ENCODE measurements at regions not wholly inside any gene's neighbourhood (a gene's known extent, or its start where the extent isn't known, plus 50 kb on each side); places are given as distances from the start of the nearest gene placed in this dataset.

- Histone ChIP-seq H3K9me3 (no peaks in the 10 kb centered on the region), H3K4me3 (no peak overlapping the region), H3K27ac (no peak overlapping the region), H3K4me1 (no peaks in the 10 kb centered on the region), H3K36me3 (no peaks in the 10 kb centered on the region), H3K27me3 (no peaks in the 10 kb centered on the region)
- TF ChIP-seq POLR2A (IDR thresholded peaks at IDR 0.05) = no peak
- TF ChIP-seq EP300 (IDR thresholded peaks at IDR 0.05; ENCODE audit: low read depth) = no peak
- in situ Hi-C loops (cut with MboI; ENCODE audit: low pct_ligation_motif_present in 1 of 4, low pct_unique_long_range_greater_than_20kb in 1 of 4, low sequenced_read_pairs in 3 of 4) = no loop called here
- intact Hi-C loops (cut with DNase I; ENCODE audit: low total_unique reads) = no loop called here
- no peak for DNase-seq
- WGBS, 2 donors (ENCODE audit: low coverage in 1 of 2) = 68 to 85% methylated on average over 3 to 12 of the region's 12 CpGs
Observed at GRCh38 chr6:14630016-14630415, 512.4 kb downstream of the CD83 start.

- H3K36me3 ChIP-seq = no peaks in the 10 kb centered on the region
- H3K27ac ChIP-seq = no peak overlapping the region
- peaks cover 0 to 4% (median under 1%) of the 10 kb centered on the region in 4 donors for H3K4me1 ChIP-seq
- in situ Hi-C loops (cut with MboI; ENCODE audit: low pct_ligation_motif_present in 1 of 4, low pct_unique_long_range_greater_than_20kb in 1 of 4, low sequenced_read_pairs in 3 of 4) = no loop called here
- no peak for TF ChIP-seq EP300 (IDR thresholded peaks at IDR 0.05; ENCODE audit: low read depth)
- no peak for TF ChIP-seq CTCF (IDR thresholded peaks at IDR 0.05)
- no peak for TF ChIP-seq POLR2AphosphoS5 (IDR thresholded peaks at IDR 0.05)
- TF ChIP-seq POLR2A (IDR thresholded peaks at IDR 0.05) = no peak
- no peaks in the 10 kb centered on the region for H3K27me3 ChIP-seq
- no peaks in the 10 kb centered on the region for H3K9me3 ChIP-seq
- 83 to 100% methylated on average over 1 to 3 of the region's 3 CpGs for WGBS, 2 donors (ENCODE audit: low coverage in 1 of 2)
- no peak overlapping the region for H3K4me3 ChIP-seq
- no peak for DNase-seq
- intact Hi-C loops (cut with DNase I; ENCODE audit: low total_unique reads) = no loop called here
Observed at GRCh38 chr6:14633479-14633878, 515.9 kb downstream of the CD83 start.

- no peak for DNase-seq
- peaks cover 6 to 10% (median 6%) of the 10 kb centered on the region in 4 donors for H3K4me1 ChIP-seq
- in situ Hi-C loops (cut with MboI; ENCODE audit: low pct_ligation_motif_present in 1 of 4, low pct_unique_long_range_greater_than_20kb in 1 of 4, low sequenced_read_pairs in 3 of 4) (no loop called here), intact Hi-C loops (cut with DNase I; ENCODE audit: low total_unique reads) (no loop called here)
- no peaks in the 10 kb centered on the region for H3K27me3 ChIP-seq
- no peak overlapping the region for H3K4me3 ChIP-seq
- 89% methylated on average over 8 of the region's 9 CpGs; no CpG with 5 or more reads in 1 of the 2 donors for WGBS, 2 donors (ENCODE audit: low coverage in 1 of 2)
- no peak overlapping the region for H3K27ac ChIP-seq
- H3K36me3 ChIP-seq = no peaks in the 10 kb centered on the region
- no peaks in the 10 kb centered on the region for H3K9me3 ChIP-seq
- TF ChIP-seq CTCF (IDR thresholded peaks at IDR 0.05) (no peak), EP300 (IDR thresholded peaks at IDR 0.05; ENCODE audit: low read depth) (no peak), POLR2AphosphoS5 (IDR thresholded peaks at IDR 0.05) (no peak), POLR2A (IDR thresholded peaks at IDR 0.05) (no peak)
Observed at GRCh38 chr6:14634072-14634471, 516.5 kb downstream of the CD83 start.

GRCh38 chr6:14635195-14635594 lies 517.6 kb downstream of the CD83 start:
- peak; percentile 57 for DNase-seq
- WGBS, 2 donors (ENCODE audit: low coverage in 1 of 2) = 0% methylated on average over 1 of the region's 1 CpG
- Histone ChIP-seq H3K9me3 (no peaks in the 10 kb centered on the region), H3K4me1 (peaks cover 6 to 19% (median 11%) of the 10 kb centered on the region in 4 donors), H3K27ac (no peak overlapping the region), H3K4me3 (no peak overlapping the region), H3K36me3 (no peaks in the 10 kb centered on the region), H3K27me3 (no peaks in the 10 kb centered on the region)
- TF ChIP-seq CTCF (IDR thresholded peaks at IDR 0.05) = no peak
- no peak for TF ChIP-seq POLR2AphosphoS5 (IDR thresholded peaks at IDR 0.05)
- TF ChIP-seq EP300 (IDR thresholded peaks at IDR 0.05; ENCODE audit: low read depth) = no peak
- TF ChIP-seq POLR2A (IDR thresholded peaks at IDR 0.05) = no peak
- in situ Hi-C loops (cut with MboI; ENCODE audit: low pct_ligation_motif_present in 1 of 4, low pct_unique_long_range_greater_than_20kb in 1 of 4, low sequenced_read_pairs in 3 of 4) (no loop called here), intact Hi-C loops (cut with DNase I; ENCODE audit: low total_unique reads) (no loop called here)

GRCh38 chr6:14635934-14636591 lies 518.5 kb downstream of the CD83 start:
- H3K27me3 ChIP-seq = no peaks in the 10 kb centered on the region
- H3K9me3 ChIP-seq = no peaks in the 10 kb centered on the region
- H3K4me3 ChIP-seq = no peak overlapping the region
- no peak overlapping the region for H3K27ac ChIP-seq
- TF ChIP-seq POLR2A (IDR thresholded peaks at IDR 0.05) (no peak), EP300 (IDR thresholded peaks at IDR 0.05; ENCODE audit: low read depth) (no peak), CTCF (IDR thresholded peaks at IDR 0.05) (no peak), POLR2AphosphoS5 (IDR thresholded peaks at IDR 0.05) (no peak)
- DNase-seq = no peak
- WGBS, 2 donors (ENCODE audit: low coverage in 1 of 2) = 71 to 81% methylated on average over 4 to 6 of the region's 6 CpGs
- intact Hi-C loops (cut with DNase I; ENCODE audit: low total_unique reads) (no loop called here), in situ Hi-C loops (cut with MboI; ENCODE audit: low pct_ligation_motif_present in 1 of 4, low pct_unique_long_range_greater_than_20kb in 1 of 4, low sequenced_read_pairs in 3 of 4) (no loop called here)
- H3K36me3 ChIP-seq = no peaks in the 10 kb centered on the region
- H3K4me1 ChIP-seq = peaks cover 6 to 19% (median 11%) of the 10 kb centered on the region in 4 donors
